Tibial artery (tissue), 4 donors: ENCODE measurements at regions not wholly inside any gene's neighbourhood (a gene's known extent, or its start where the extent isn't known, plus 50 kb on each side); places are given as distances from the start of the nearest gene placed in this dataset.

Experiments used
- DNase-seq, 2 donors: peaks; one replicate each; pipeline ENCODE4 v3.0.0-alpha.2; 2019
- H3K27ac ChIP-seq, 2 donors: fragments of 200-600 bp; sonication (generic) in 1 of 2; 1 replicate in 1 of 2; 2 replicates in 1 of 2; pipeline ENCODE4 v1.5.1; 2018 to 2019; ENCODE audit warnings: mild to moderate bottlenecking in 1 of 2
- H3K27me3 ChIP-seq, 2 donors: fragments of 200-600 bp; sonication (generic) in 1 of 2; one replicate each; pipeline versions ENCODE4 v1.5.1 to v1.6.0; 2016 to 2019
- H3K36me3 ChIP-seq, 3 donors: fragments of 200-600 bp; sonication (generic) in 2 of 3; one replicate each; pipeline ENCODE4 v1.5.1; 2016 to 2019; ENCODE audit warnings: mild to moderate bottlenecking in 2 of 3
- H3K4me1 ChIP-seq, 4 donors: fragments of 200-600 bp; sonication (generic) in 2 of 4; 1 replicate in 3 of 4; 2 replicates in 1 of 4; pipeline ENCODE4 v1.5.1; 2016 to 2019
- H3K4me3 ChIP-seq, 2 donors: fragments of 200-600 bp; sonication (generic) in 1 of 2; 1 replicate in 1 of 2; 2 replicates in 1 of 2; pipeline ENCODE4 v1.5.1; 2018 to 2019; ENCODE audit warnings: mild to moderate bottlenecking in 2 of 2
- H3K9me3 ChIP-seq, 3 donors: fragments of 200-600 bp; sonication (generic) in 1 of 3; one replicate each; pipeline ENCODE4 v1.5.1; 2016 to 2019
- intact Hi-C: fragments of 100-400 bp; cut with DNase I; formaldehyde crosslinking; loops from one replicate; pipeline ENCODE4 v1.15.0; 2023; ENCODE audit warnings: low total_unique reads
- TF ChIP-seq, protein P1 (sequence below), 2 experiments: fragments of 200-600 bp in 1 of 2; fragments of 450-650 bp in 1 of 2; IDR thresholded peaks; one replicate each; pipeline ENCODE4 v1.5.1; 2017 to 2019; ENCODE audit warnings: antibody characterized with exemption in 2 of 2, mild to moderate bottlenecking in 1 of 2, moderate library complexity in 1 of 2

DNA sequence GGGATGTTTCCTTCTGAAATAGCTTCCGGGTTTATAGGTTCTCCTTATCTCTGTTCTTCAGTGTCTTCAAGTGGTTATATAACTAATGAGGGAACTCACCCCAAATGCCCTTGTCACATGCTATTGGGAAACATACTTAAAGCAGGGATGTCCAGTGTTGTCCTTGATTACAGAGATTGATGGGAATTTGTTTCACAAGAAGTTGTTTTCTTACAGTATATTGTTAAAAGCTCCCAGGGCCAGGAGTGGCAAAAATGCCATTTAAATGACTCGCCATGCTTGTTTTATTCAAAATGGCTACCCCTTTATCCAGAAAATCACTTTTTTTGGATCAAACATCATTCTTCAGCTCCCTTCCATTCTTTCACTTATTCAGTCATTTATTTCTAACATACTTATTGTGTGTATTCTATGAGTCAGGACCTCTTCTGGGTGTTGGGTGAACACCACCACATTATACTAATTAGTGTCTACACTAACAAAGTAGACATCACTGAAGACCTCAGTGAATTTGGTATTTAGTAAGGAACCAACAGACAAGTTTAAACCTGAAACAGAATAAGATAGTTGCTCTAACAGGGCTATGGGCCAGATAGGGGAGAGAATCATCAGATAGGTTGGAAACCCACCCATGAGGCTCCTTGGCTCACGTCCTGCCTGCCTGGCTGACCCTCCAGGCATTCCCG is 791.1 kb downstream of the MAFB start:
- DNase-seq = no peak
- intact Hi-C loops = no loop called here

DNA sequence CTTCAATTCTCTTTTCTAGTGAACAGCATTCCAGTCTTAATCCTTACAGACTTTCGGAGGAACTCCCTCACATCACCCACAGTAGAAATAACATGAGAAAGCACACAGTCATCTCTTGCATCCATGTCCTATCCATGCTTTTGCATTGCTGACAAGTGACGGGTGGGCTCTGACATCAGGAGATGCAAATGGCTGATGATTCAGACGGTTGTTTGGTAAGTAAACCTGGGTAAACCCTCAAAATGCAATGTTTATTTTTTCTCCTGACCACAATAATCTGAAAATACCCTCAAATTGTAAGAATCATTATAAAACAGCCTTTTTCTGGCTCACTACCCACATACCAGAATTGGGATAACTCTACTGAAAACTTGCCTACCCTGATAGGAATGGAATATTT is 792.0 kb downstream of the MAFB start:
- Histone ChIP-seq H3K4me3 (no peak overlapping the region), H3K4me1 (no peaks in the 10 kb centered on the region), H3K27ac (no peak overlapping the region), H3K9me3 (no peaks in the 10 kb centered on the region), H3K27me3 (no peaks in the 10 kb centered on the region), H3K36me3 (no peaks in the 10 kb centered on the region)
- intact Hi-C loops = no loop called here
- DNase-seq = no peak
- TF ChIP-seq, protein P1, sequence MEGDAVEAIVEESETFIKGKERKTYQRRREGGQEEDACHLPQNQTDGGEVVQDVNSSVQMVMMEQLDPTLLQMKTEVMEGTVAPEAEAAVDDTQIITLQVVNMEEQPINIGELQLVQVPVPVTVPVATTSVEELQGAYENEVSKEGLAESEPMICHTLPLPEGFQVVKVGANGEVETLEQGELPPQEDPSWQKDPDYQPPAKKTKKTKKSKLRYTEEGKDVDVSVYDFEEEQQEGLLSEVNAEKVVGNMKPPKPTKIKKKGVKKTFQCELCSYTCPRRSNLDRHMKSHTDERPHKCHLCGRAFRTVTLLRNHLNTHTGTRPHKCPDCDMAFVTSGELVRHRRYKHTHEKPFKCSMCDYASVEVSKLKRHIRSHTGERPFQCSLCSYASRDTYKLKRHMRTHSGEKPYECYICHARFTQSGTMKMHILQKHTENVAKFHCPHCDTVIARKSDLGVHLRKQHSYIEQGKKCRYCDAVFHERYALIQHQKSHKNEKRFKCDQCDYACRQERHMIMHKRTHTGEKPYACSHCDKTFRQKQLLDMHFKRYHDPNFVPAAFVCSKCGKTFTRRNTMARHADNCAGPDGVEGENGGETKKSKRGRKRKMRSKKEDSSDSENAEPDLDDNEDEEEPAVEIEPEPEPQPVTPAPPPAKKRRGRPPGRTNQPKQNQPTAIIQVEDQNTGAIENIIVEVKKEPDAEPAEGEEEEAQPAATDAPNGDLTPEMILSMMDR (IDR thresholded peaks at IDR 0.05) = no peak

More for the DNA sequence above, 791.1 kb downstream of the MAFB start:
- TF ChIP-seq, protein P1 (IDR thresholded peaks at IDR 0.05) = no peak
- Histone ChIP-seq H3K27me3 (no peaks in the 10 kb centered on the region), H3K4me3 (no peak overlapping the region), H3K27ac (no peak overlapping the region), H3K4me1 (no peaks in the 10 kb centered on the region), H3K9me3 (no peaks in the 10 kb centered on the region), H3K36me3 (no peaks in the 10 kb centered on the region)

DNA sequence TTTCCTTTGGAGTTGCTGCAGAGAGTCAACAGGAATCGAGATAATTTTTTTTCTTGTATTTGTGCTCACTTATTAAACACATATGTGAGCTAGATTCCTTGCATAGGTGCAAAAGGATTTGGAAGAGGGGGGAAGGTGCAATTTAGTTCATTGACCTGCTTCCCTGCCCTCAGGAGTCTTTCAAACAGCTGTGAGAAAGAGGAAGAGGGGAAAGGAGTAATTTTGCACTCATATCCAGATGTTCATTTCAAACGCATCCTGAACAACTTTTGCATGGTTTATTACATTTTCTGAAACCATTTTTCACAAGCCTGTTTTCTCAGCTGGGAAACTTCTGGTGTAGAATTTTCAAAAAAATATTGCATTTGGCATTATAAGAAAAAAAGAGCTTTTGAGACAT is 795.0 kb downstream of the MAFB start:
- DNase-seq = no peak
- TF ChIP-seq, protein P1 (IDR thresholded peaks at IDR 0.05) = no peak
- Histone ChIP-seq H3K27ac (no peak overlapping the region), H3K36me3 (no peaks in the 10 kb centered on the region), H3K4me1 (no peaks in the 10 kb centered on the region), H3K27me3 (no peaks in the 10 kb centered on the region), H3K9me3 (no peaks in the 10 kb centered on the region), H3K4me3 (no peak overlapping the region)
- intact Hi-C loops = no loop called here

DNA sequence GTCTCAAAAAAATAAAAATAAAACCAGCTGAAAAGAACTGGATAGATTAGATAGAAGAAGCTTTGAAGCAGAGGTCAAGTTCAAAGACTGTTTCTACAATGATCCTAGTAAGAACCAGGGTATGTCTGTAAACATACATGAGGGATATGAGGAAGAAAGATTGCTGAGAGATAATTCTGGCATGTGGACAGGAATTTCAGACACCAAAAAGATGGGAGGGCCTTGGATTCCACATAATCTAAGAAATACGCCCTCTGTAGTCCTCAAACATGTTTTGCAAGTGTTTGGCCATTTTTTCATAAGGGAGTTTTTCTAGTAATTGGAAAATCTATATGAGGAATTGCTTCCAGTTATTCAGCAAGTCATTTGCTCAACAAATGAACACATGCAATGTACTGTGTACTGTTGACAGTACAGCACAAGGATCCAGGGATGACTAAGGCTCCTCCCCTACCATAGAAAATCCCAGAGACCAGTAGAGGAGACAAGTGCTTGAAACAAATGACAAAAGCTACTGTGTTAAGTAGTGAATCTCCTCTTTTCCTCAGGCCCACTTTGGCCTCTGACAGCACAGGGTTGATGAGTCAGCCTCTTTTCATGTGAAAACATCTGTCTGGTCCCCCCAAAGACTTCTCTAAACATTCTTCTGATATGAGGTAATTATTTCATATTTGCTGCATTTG is 795.9 kb downstream of the MAFB start:
- no peaks in the 10 kb centered on the region for H3K4me1 ChIP-seq
- no peak overlapping the region for H3K27ac ChIP-seq
- no peak for DNase-seq
- intact Hi-C loops = no loop called here
- H3K27me3 ChIP-seq = no peaks in the 10 kb centered on the region
- no peaks in the 10 kb centered on the region for H3K9me3 ChIP-seq
- H3K36me3 ChIP-seq = no peaks in the 10 kb centered on the region
- no peak overlapping the region for H3K4me3 ChIP-seq
- TF ChIP-seq, protein P1 (IDR thresholded peaks at IDR 0.05) = no peak

GRCh38 chr20:39890697-39891096 is 798.3 kb downstream of the MAFB start:
- Histone ChIP-seq H3K27me3 (no peaks in the 10 kb centered on the region), H3K4me3 (no peak overlapping the region), H3K4me1 (no peaks in the 10 kb centered on the region), H3K27ac (no peak overlapping the region), H3K36me3 (no peaks in the 10 kb centered on the region), H3K9me3 (no peaks in the 10 kb centered on the region)
- no peak for DNase-seq
- intact Hi-C loops = no loop called here
- TF ChIP-seq, protein P1 (IDR thresholded peaks at IDR 0.05) = no peak
